ENCODE measurements at regions not wholly inside any gene's neighbourhood (a gene's known extent, or its start where the extent isn't known, plus 50 kb on each side); places are given as distances from the start of the nearest gene placed in this dataset.
"Not testable (repeated sequence)": the region's sequence is repeated elsewhere in the genome, so short reads cannot be mapped to it uniquely, and the experiment has no call there.

DNA sequence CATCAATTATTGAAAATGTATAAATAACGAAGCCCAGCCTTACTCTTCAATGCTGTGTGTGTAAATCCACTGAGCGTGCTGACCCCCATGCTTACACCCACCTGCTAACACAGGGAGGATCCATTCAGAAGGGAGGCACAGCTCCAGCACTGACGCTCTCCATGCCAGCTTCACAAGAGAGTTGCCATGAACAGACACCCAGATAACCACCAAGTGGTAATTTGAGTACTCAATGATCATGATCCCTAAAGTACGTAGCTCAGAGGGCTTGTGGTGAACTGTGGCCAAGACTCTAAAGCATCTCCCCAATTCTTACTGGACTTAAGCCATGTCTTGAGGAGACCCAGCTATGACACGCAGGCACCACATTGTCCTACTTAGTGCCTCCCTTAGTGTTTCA, 98.7 kb downstream of the IGLL1 start:
- Mint-ChIP-seq H3K4me1 (peaks cover 1% of the 10 kb centered on the region), H3K9me3 (no peaks in the 10 kb centered on the region), H3K27me3 (peaks cover 10% of the 10 kb centered on the region), H3K4me3 (no peak overlapping the region), H3K27ac (no peak overlapping the region), H3K36me3 (ENCODE audit: low read depth) (no peaks in the 10 kb centered on the region)
- ATAC-seq (ENCODE audit: low read depth) = no peak
- intact Hi-C loops (cut with micrococcal nuclease) = no loop called here
- no peak for TF ChIP-seq CTCF (IDR thresholded peaks at IDR 0.05)
- ChIA-PET CTCF (no interaction called here), POLR2A (no interaction called here)
- no peak for DNase-seq

DNA sequence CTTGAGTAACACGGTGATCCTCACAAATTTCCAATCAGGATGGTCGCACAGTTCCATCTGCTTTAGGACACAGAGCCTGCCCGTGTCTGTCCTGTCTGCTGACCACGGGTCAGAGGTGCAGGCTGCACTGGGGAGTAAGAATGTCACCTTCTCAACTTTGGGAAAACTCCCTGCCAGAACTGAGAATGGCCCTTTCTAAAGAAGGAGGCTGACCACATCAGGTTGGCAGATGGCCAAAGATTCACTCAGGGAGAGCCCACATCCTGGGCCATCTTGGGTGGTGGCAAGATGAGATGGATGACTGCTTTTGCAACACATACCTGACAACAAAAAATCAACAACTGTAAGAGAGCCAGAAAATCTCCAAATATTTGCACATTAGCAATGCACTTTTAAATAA, 101.9 kb downstream of the IGLL1 start:
- no peak for DNase-seq
- intact Hi-C loops (cut with micrococcal nuclease) = no loop called here
- Mint-ChIP-seq H3K27ac (no peak overlapping the region), H3K27me3 (peaks cover 4% of the 10 kb centered on the region), H3K36me3 (ENCODE audit: low read depth) (no peaks in the 10 kb centered on the region), H3K9me3 (no peaks in the 10 kb centered on the region), H3K4me3 (no peak overlapping the region), H3K4me1 (peaks cover 4% of the 10 kb centered on the region)
- ChIA-PET CTCF (no interaction called here), POLR2A (no interaction called here)
- no peak for ATAC-seq (ENCODE audit: low read depth)
- no peak for TF ChIP-seq CTCF (IDR thresholded peaks at IDR 0.05)

- DNase-seq; H3K9me3 Mint-ChIP-seq; intact Hi-C loops (cut with micrococcal nuclease); H3K27ac Mint-ChIP-seq; POLR2A ChIA-PET; CTCF ChIA-PET; ATAC-seq (ENCODE audit: low read depth); H3K4me3 Mint-ChIP-seq; H3K36me3 Mint-ChIP-seq (ENCODE audit: low read depth); H3K27me3 Mint-ChIP-seq: not testable (repeated sequence)
- peaks cover 25% of the 10 kb centered on the region for H3K4me1 Mint-ChIP-seq
Observed at GRCh38 chr22:23474531-23474930, 105.6 kb downstream of the IGLL1 start.

DNA sequence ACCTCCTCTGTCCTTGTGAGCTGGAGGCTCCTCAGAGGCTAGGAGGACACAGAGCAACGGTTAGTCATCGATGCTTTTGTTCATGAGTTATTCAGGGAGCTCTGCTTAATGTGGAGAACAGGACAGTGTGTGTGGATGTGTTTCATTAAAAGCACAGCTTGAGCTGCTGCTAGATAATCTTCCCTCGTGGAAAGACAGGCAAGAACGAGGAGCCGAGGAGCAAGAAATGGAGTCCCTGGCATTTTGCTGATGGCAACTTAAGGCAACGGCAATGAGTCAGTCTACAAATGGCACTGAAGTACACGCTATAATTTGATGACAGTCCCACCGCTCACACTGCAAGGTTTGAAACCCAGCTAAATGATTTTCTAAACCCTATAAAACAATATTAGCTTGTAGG, 106.2 kb downstream of the IGLL1 start:
- H3K27ac Mint-ChIP-seq = no peak overlapping the region
- DNase-seq (no peak), ATAC-seq (ENCODE audit: low read depth) (no peak)
- H3K4me1 Mint-ChIP-seq = peaks cover 25% of the 10 kb centered on the region
- H3K4me3 Mint-ChIP-seq = no peak overlapping the region
- ChIA-PET POLR2A (no interaction called here), CTCF (no interaction called here)
- no peaks in the 10 kb centered on the region for H3K27me3 Mint-ChIP-seq
- no peaks in the 10 kb centered on the region for H3K36me3 Mint-ChIP-seq (ENCODE audit: low read depth)
- no peaks in the 10 kb centered on the region for H3K9me3 Mint-ChIP-seq
- intact Hi-C loops (cut with micrococcal nuclease) = no loop called here
- TF ChIP-seq CTCF (IDR thresholded peaks at IDR 0.05) = no peak

DNA sequence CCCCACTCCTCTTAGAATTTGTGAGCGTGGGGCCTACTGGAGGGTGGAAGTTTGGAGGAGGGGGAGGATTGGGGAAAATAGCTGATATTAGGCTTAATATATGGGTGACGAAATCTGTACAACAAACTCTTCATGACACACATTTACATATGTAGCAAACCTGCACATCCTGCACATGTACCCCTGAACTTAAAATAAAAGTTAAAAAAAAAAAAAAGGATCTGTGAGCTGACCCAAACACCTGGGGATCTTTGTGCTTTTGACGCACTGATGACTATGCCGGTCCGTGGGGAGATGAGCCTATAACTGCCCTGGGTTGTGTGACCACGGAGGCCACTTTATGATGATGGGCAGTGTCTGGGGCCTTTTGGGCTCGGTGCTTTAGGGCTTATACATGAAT, 107.7 kb downstream of the IGLL1 start:
- H3K4me3 Mint-ChIP-seq; POLR2A ChIA-PET; H3K36me3 Mint-ChIP-seq (ENCODE audit: low read depth); H3K27ac Mint-ChIP-seq; H3K27me3 Mint-ChIP-seq; H3K9me3 Mint-ChIP-seq; CTCF ChIA-PET; intact Hi-C loops (cut with micrococcal nuclease); DNase-seq; ATAC-seq (ENCODE audit: low read depth): not testable (repeated sequence)
- H3K4me1 Mint-ChIP-seq = peaks cover 24% of the 10 kb centered on the region

DNA sequence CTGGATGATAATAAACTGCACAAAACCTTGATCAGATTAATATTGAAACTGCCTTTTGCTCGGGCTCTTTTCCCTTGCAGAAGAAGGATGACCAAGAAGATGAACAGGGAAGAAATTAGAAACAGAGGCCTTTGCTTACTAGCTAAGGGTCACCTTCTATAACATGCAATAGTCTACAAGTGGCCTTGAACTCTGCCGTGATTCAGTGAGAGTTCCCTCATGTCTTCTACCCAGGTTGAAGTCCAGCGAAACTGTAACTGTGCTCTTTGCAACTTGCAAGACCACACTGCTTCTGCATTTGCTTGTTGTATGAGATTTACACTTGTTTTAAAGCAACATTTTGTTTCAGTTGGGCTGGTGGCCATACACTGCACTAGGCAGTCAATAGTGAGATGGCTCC, 108.4 kb downstream of the IGLL1 start:
- intact Hi-C loops (cut with micrococcal nuclease) = no loop called here
- DNase-seq = no peak
- ChIA-PET POLR2A (no interaction called here), CTCF (no interaction called here)
- no peak for TF ChIP-seq CTCF (IDR thresholded peaks at IDR 0.05)
- H3K9me3 Mint-ChIP-seq = no peaks in the 10 kb centered on the region
- H3K4me3 Mint-ChIP-seq = no peak overlapping the region
- H3K27ac Mint-ChIP-seq = no peak overlapping the region
- no peaks in the 10 kb centered on the region for H3K27me3 Mint-ChIP-seq
- no peaks in the 10 kb centered on the region for H3K36me3 Mint-ChIP-seq (ENCODE audit: low read depth)
- ATAC-seq (ENCODE audit: low read depth) = no peak
- peaks cover 24% of the 10 kb centered on the region for H3K4me1 Mint-ChIP-seq

Measured in activated B cell treated with CpG ODN at 0.5 μM for 24 hours (primary cell).